A549 (cell line): ENCODE measurements at regions not wholly inside any gene's neighbourhood (a gene's known extent, or its start where the extent isn't known, plus 50 kb on each side); places are given as distances from the start of the nearest gene placed in this dataset.

Experiments
- BHLHE40 ChIP-seq: IDR thresholded peaks from 2 replicates; pipeline ENCODE4 v1.6.1; 2012; ENCODE audit warnings: low read depth, low read length, inconsistent platforms
- CEBPB ChIP-seq, 2 experiments: fragments of >200 bp in 1 of 2; sonication (Bioruptor Twin) in 1 of 2; formaldehyde crosslinking in 1 of 2; IDR thresholded peaks; 2 replicates each; pipeline ENCODE4 v1.6.1; 2012 to 2016
- CTCF ChIP-seq: fragments of >200 bp; sonication (Bioruptor Twin); formaldehyde crosslinking; IDR thresholded peaks from 3 replicates; pipeline ENCODE4 v1.5.1; 2016
- EP300 ChIP-seq, 2 experiments: fragments of >200 bp; sonication (Bioruptor Twin); formaldehyde crosslinking; IDR thresholded peaks; 2 replicates in 1 of 2; 3 replicates in 1 of 2; pipeline ENCODE4 v1.6.1; 2016 to 2017
- HOXB13 ChIP-seq: fragments of 250-450 bp; sonication (Bioruptor Pico); IDR thresholded peaks from 2 replicates; pipeline ENCODE4 v1.5.0; 2020; ENCODE audit warnings: low read depth, mild to moderate bottlenecking, moderate library complexity
- POLR2A ChIP-seq: IDR thresholded peaks from 2 replicates; pipeline ENCODE4 v1.6.1; 2012; ENCODE audit warnings: mild to moderate bottlenecking, low read length
- RCOR1 ChIP-seq: fragments of 150-350 bp; IDR thresholded peaks from 2 replicates; pipeline ENCODE4 v1.6.1; 2014; ENCODE audit warnings: antibody characterized with exemption, low read length, low read depth
- RFX5 ChIP-seq: fragments of 450-650 bp; IDR thresholded peaks from 2 replicates; pipeline ENCODE4 v1.7.1; 2014; ENCODE audit warnings: antibody characterized with exemption, mild to moderate bottlenecking, moderate library complexity
- ZNF302 ChIP-seq: fragments of 250-450 bp; sonication (Bioruptor Pico); IDR thresholded peaks from 2 replicates; pipeline ENCODE4 v1.9.0; 2021; ENCODE audit warnings: inconsistent platforms, mild to moderate bottlenecking, moderate library complexity
- TF ChIP-seq, protein P1 (sequence below): fragments of 200-600 bp; sonication (generic); IDR thresholded peaks from 2 replicates; pipeline ENCODE4 v1.6.1; 2016; ENCODE audit warnings: antibody characterized with exemption, mild to moderate bottlenecking, moderate library complexity
- TF ChIP-seq, protein P2 (sequence below): IDR thresholded peaks from 2 replicates; pipeline ENCODE4 v1.6.1; 2012

DNA sequence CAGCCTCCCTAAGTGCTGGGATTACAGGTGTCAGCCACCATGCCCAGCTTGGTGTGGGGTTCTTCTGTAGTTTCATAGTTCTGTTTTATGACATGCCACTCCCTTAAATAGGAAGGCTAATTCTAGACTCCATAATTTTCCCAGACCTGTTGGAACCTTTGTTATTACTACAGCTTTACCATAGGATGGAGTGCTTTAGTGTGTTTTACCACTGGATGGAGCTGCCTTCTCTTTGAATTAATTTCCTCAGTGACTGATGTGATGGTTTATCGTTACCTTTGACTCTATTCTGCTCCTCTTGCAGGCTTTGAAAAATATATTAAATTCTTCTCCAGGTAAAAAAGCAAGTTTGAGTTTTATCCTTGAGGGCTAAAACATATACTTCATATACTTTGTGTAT lies 84.6 kb upstream of the NEK7 start:
- no peak for TF ChIP-seq CTCF
- TF ChIP-seq POLR2A: no peak
- TF ChIP-seq RFX5: no peak
- TF ChIP-seq, protein P1, sequence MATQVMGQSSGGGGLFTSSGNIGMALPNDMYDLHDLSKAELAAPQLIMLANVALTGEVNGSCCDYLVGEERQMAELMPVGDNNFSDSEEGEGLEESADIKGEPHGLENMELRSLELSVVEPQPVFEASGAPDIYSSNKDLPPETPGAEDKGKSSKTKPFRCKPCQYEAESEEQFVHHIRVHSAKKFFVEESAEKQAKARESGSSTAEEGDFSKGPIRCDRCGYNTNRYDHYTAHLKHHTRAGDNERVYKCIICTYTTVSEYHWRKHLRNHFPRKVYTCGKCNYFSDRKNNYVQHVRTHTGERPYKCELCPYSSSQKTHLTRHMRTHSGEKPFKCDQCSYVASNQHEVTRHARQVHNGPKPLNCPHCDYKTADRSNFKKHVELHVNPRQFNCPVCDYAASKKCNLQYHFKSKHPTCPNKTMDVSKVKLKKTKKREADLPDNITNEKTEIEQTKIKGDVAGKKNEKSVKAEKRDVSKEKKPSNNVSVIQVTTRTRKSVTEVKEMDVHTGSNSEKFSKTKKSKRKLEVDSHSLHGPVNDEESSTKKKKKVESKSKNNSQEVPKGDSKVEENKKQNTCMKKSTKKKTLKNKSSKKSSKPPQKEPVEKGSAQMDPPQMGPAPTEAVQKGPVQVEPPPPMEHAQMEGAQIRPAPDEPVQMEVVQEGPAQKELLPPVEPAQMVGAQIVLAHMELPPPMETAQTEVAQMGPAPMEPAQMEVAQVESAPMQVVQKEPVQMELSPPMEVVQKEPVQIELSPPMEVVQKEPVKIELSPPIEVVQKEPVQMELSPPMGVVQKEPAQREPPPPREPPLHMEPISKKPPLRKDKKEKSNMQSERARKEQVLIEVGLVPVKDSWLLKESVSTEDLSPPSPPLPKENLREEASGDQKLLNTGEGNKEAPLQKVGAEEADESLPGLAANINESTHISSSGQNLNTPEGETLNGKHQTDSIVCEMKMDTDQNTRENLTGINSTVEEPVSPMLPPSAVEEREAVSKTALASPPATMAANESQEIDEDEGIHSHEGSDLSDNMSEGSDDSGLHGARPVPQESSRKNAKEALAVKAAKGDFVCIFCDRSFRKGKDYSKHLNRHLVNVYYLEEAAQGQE: no peak
- no peak for TF ChIP-seq ZNF302
- no peak for TF ChIP-seq HOXB13 (CRISPR knock-in tag)
- no peak for TF ChIP-seq BHLHE40
- TF ChIP-seq, protein P2, sequence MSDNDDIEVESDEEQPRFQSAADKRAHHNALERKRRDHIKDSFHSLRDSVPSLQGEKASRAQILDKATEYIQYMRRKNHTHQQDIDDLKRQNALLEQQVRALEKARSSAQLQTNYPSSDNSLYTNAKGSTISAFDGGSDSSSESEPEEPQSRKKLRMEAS: no peak
- no peak for TF ChIP-seq CEBPB (IDR thresholded peaks at IDR 0.05)
- no peak for TF ChIP-seq EP300 (IDR thresholded peaks at IDR 0.05)
- TF ChIP-seq RCOR1: no peak
